Choroid plexus epithelial cell (primary cell): ENCODE measurements at regions not wholly inside any gene's neighbourhood (a gene's known extent, or its start where the extent isn't known, plus 50 kb on each side); places are given as distances from the start of the nearest gene placed in this dataset.

Experiments
- DNase-seq: peaks from one replicate; pipeline ENCODE4 v3.0.0-alpha.2; 2010; ENCODE audit warnings: low read depth
- H3K4me3 ChIP-seq: 2 replicates; pipeline ENCODE4 v1.5.1; 2011; ENCODE audit warnings: low read depth, mild to moderate bottlenecking, control low read depth, low read length, moderate library complexity
- TF ChIP-seq, protein P1 (sequence below): conservative IDR thresholded peaks from 2 replicates; pipeline ENCODE4 v1.5.1; 2011; ENCODE audit warnings: low read depth, mild to moderate bottlenecking, control low read depth, inconsistent platforms, low read length, moderate library complexity

DNA sequence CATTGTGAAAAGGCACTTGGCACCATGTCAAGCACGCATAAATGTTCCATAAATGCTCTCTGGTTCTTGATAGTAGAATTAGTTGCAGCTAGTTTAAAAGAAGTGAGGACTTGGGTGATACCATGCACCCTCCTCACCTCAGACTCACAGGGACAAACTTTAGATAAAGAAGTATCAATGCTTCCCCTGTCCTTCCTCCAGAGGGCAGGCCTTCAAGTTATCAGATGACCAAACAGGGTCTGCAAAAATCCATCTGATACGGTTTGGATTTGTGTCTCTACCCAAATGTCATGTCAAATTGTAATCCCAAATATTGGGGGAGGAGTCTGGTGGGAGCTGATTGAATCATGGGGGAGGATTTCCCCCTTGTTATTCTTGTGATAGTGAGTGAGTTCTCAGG is 54.1 kb downstream of the C1QL2 start:
- TF ChIP-seq, protein P1, sequence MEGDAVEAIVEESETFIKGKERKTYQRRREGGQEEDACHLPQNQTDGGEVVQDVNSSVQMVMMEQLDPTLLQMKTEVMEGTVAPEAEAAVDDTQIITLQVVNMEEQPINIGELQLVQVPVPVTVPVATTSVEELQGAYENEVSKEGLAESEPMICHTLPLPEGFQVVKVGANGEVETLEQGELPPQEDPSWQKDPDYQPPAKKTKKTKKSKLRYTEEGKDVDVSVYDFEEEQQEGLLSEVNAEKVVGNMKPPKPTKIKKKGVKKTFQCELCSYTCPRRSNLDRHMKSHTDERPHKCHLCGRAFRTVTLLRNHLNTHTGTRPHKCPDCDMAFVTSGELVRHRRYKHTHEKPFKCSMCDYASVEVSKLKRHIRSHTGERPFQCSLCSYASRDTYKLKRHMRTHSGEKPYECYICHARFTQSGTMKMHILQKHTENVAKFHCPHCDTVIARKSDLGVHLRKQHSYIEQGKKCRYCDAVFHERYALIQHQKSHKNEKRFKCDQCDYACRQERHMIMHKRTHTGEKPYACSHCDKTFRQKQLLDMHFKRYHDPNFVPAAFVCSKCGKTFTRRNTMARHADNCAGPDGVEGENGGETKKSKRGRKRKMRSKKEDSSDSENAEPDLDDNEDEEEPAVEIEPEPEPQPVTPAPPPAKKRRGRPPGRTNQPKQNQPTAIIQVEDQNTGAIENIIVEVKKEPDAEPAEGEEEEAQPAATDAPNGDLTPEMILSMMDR, result no peak
- H3K4me3 ChIP-seq, result no peak overlapping the region
- DNase-seq, result no peak

DNA sequence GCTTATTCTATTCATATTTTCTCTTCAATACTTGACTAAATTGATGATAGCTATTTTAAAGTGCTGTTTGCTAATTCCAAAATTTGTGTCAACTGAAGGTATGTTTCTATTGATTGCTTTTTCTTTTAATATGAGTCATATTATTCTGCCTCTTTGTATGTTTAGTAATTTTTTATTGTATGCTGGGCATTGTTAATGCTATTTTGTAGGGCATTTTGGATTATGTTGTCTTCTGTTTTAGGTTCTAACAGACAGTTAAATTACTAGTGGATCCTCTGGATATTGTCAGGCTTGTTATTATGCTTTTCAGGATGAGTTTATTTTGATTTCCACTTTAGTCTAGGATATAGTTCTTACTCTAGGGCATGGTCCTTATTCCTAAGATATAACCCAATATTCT is 55.6 kb downstream of the C1QL2 start:
- TF ChIP-seq, protein P1, result no peak
- DNase-seq, result no peak
- no peak overlapping the region for H3K4me3 ChIP-seq

DNA sequence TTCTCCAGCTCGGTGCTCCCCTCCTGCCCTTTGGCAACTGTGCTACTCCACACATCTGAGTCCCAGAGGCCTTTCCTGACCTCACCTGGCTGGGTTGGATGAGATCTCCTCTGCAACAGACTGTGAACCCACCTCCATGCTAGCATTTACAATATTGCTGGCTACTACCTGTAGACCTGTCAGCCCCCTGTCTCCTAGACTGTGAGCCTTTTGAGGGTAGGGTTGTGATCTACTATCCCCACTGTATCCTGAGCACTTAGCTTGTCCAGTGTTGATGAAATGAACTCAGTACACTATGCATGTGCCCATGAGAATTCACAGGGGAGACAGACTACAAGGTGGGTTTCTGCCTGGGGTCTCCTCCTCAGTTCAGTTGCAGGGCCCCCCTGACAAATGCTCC is 70.1 kb downstream of the C1QL2 start:
- no peak overlapping the region for H3K4me3 ChIP-seq
- DNase-seq, result no peak
- TF ChIP-seq, protein P1, result no peak

DNA sequence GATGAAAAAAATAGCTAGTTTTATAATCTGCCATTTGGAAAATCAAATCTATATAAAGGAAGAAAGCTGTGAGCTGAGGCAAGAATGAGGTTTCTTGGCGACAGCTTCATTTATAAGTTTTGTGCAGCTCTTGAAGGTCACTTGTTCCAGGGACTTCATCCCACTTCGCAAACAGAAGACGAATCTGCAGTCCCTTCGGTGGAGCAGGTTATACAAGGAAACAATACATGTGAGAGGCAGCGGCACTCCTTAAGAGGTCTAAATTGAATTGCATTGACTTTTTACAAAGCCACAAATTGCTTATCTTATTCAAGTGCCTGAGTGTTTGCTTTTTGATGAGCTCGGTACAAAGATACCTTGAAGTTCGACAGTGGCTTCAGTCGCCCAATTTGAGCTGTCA is 72.2 kb downstream of the C1QL2 start:
- no peak overlapping the region for H3K4me3 ChIP-seq
- TF ChIP-seq, protein P1, result no peak
- no peak for DNase-seq

DNA sequence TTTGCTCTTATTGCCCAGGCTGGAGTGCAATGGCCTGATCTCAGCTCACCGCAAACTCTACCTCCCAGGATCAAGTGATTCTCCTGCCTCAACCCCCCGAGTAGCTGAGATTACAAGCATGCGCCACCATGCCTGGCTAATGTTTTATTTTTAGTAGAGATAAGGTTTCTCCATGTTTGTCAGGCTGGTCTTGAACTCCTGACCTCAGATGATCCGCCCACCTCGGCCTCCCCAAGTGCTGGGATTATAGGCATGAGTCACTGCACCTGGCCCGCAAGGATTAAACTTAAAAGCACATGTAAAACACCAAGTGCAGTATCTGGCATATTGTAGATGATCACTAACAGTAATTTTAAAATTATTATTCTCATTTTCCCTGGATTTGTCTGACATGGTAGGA is 72.9 kb downstream of the C1QL2 start:
- H3K4me3 ChIP-seq, result no peak overlapping the region
- no peak for DNase-seq
- TF ChIP-seq, protein P1, result no peak

DNA sequence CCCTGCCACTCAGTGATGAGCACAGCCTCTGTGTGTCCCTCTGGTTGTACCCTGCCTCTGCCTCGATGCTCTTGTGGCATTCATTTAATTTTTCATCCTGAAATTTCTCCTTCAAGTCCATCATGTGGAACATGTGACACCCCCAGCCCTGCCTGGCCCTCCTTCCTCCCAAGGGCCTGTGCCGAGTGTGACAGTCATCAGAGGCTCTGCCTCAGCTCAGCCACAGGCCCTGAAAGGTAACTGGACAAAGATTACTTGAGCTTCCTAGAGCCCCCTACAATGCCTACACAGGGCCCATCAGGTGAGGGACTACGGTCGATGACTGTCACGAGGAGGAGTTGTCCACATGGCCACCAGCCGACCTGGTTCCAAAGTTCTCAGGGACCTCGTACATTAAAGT is 75.1 kb downstream of the C1QL2 start:
- DNase-seq, result no peak
- TF ChIP-seq, protein P1, result no peak
- no peak overlapping the region for H3K4me3 ChIP-seq

DNA sequence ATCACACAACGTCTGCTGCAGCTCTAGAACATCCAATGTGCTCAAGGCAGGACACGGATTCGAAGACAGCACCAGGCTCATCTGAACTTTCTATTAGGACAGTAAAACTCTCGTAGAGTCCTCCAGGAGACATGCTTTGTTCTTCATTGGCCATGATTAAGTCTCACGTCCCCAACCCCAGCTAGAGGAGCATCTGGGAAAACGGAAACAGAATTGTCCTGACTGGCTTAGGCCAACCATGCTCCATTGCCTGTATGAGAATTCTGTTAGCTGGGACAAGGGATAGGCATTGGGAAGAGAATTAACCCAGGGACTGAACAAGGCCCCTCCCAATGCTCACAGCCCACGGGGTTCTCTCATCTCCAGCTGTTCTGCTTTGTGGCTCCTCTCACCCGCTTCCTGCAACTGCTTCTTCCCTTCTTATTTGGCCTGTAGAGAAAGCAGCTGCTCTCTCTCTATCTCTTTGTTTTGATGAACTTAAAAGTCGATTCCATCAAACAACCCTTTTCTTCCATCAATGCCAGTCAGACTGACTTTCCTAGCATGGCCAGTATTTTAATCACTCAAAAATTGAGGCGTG is 75.6 kb downstream of the C1QL2 start:
- no peak for DNase-seq
- no peak overlapping the region for H3K4me3 ChIP-seq
- TF ChIP-seq, protein P1, result no peak
